HEK293 (cell line): ENCODE measurements at regions not wholly inside any gene's neighbourhood (a gene's known extent, or its start where the extent isn't known, plus 50 kb on each side); places are given as distances from the start of the nearest gene placed in this dataset.

ENCODE experiments used
- CTCF ChIA-PET: fragments of 350-600 bp; formaldehyde crosslinking; extraction: SDS; loops from one replicate; lab custom pipeline; 2021; ENCODE audit warnings: antibody characterized with exemption; lab: Yijun Ruan, JAX
- POLR2A ChIA-PET: fragments of 300-600 bp; formaldehyde crosslinking; extraction: SDS; loops from one replicate; lab custom pipeline; 2020; ENCODE audit warnings: antibody characterized with exemption, inconsistent platforms; lab: Yijun Ruan, JAX
- H3K27ac ChIP-seq: fragments of 200-500 bp; sonication (Bioruptor generic); 2 replicates; pipeline ENCODE4 v1.5.1; 2014; ENCODE audit warnings: low read depth, low read length, control low read depth, inconsistent platforms; ENCODE audit errors: extremely low read depth
- H3K36me3 ChIP-seq, 2 experiments: fragments of 200-500 bp in 1 of 2; sonication (Bioruptor generic) in 1 of 2; 1 replicate in 1 of 2; 2 replicates in 1 of 2; pipeline ENCODE4 v1.5.1; 2014 to 2017; ENCODE audit warnings: inconsistent platforms in 2 of 2, low read length in 2 of 2; ENCODE audit not compliant: control insufficient read depth in 2 of 2, insufficient read depth in 1 of 2
- H3K4me1 ChIP-seq: fragments of 200-500 bp; sonication (Bioruptor generic); 2 replicates; pipeline ENCODE4 v1.5.1; 2014; ENCODE audit warnings: mild to moderate bottlenecking, low read length, inconsistent platforms; ENCODE audit not compliant: control insufficient read depth, insufficient read depth
- H3K4me3 ChIP-seq: 2 replicates; pipeline ENCODE4 v1.5.1; 2011; ENCODE audit warnings: low read depth, mild to moderate bottlenecking, control low read depth, low read length, moderate library complexity
- H3K9me3 ChIP-seq: fragments of 200-500 bp; sonication (Bioruptor generic); 2 replicates; pipeline ENCODE4 v1.5.1; 2014; ENCODE audit warnings: low read depth, low read length, inconsistent platforms; ENCODE audit not compliant: control insufficient read depth, insufficient read depth
- GLIS1 ChIP-seq: fragments of 450-650 bp; formaldehyde crosslinking; IDR thresholded peaks from 2 replicates; pipeline ENCODE4 v1.5.1; 2016; ENCODE audit warnings: missing biosample characterization, missing genetic modification characterization
- HIC1 ChIP-seq: fragments of 450-650 bp; formaldehyde crosslinking; IDR thresholded peaks from 2 replicates; pipeline ENCODE4 v1.5.1; 2016; ENCODE audit warnings: missing biosample characterization, missing genetic modification characterization
- MEIS1 ChIP-seq: sonication (generic); formaldehyde crosslinking; IDR thresholded peaks from 2 replicates; pipeline ENCODE4 v1.8.1; 2022; ENCODE audit warnings: missing genetic modification reagents, mild to moderate bottlenecking, borderline replicate concordance
- SP2 ChIP-seq: fragments of 450-650 bp; formaldehyde crosslinking; IDR thresholded peaks from 2 replicates; pipeline ENCODE4 v1.5.1; 2016; ENCODE audit warnings: missing biosample characterization, missing genetic modification characterization
- SP3 ChIP-seq: fragments of 450-650 bp; formaldehyde crosslinking; IDR thresholded peaks from 2 replicates; pipeline ENCODE4 v1.5.1; 2016; ENCODE audit warnings: missing biosample characterization, missing genetic modification characterization
- TCF7L2 ChIP-seq: IDR thresholded peaks from 2 replicates; pipeline ENCODE4 v1.6.1; 2011; ENCODE audit warnings: low read depth, mild to moderate bottlenecking, inconsistent platforms, low read length, moderate library complexity, borderline replicate concordance
- ZBTB1 ChIP-seq: fragments of 450-650 bp; formaldehyde crosslinking; IDR thresholded peaks from 2 replicates; pipeline ENCODE4 v1.5.1; 2016; ENCODE audit warnings: missing biosample characterization, missing genetic modification characterization
- ZNF155 ChIP-seq: fragments of 450-650 bp; formaldehyde crosslinking; IDR thresholded peaks from 2 replicates; pipeline ENCODE4 v1.5.1; 2016; ENCODE audit warnings: missing biosample characterization, missing genetic modification characterization
- ZNF157 ChIP-seq: fragments of 450-650 bp; formaldehyde crosslinking; IDR thresholded peaks from 2 replicates; pipeline ENCODE4 v1.5.1; 2016; ENCODE audit warnings: missing biosample characterization, missing genetic modification characterization
- ZNF175 ChIP-seq: fragments of 450-650 bp; formaldehyde crosslinking; IDR thresholded peaks from 2 replicates; pipeline ENCODE4 v1.5.1; 2016; ENCODE audit warnings: missing biosample characterization, missing genetic modification characterization
- ZNF239 ChIP-seq: fragments of 450-650 bp; formaldehyde crosslinking; IDR thresholded peaks from 2 replicates; pipeline ENCODE4 v1.5.1; 2016; ENCODE audit warnings: missing biosample characterization, missing genetic modification characterization
- ZNF24 ChIP-seq: fragments of 450-650 bp; formaldehyde crosslinking; IDR thresholded peaks from 2 replicates; pipeline ENCODE4 v1.5.1; 2016; ENCODE audit warnings: missing biosample characterization, missing genetic modification characterization
- ZNF248 ChIP-seq: fragments of 450-650 bp; formaldehyde crosslinking; IDR thresholded peaks from 2 replicates; pipeline ENCODE4 v1.5.1; 2017; ENCODE audit warnings: missing biosample characterization, missing genetic modification characterization
- ZNF366 ChIP-seq: fragments of 450-650 bp; formaldehyde crosslinking; conservative IDR thresholded peaks from 2 replicates; pipeline ENCODE4 v1.5.1; 2016; ENCODE audit warnings: missing biosample characterization, missing genetic modification characterization
- ZNF394 ChIP-seq: fragments of 450-650 bp; formaldehyde crosslinking; IDR thresholded peaks from 2 replicates; pipeline ENCODE4 v1.5.1; 2016; ENCODE audit warnings: missing biosample characterization, missing genetic modification characterization, mild to moderate bottlenecking, moderate library complexity, borderline replicate concordance
- ZNF488 ChIP-seq: fragments of 450-650 bp; formaldehyde crosslinking; IDR thresholded peaks from 2 replicates; pipeline ENCODE4 v1.5.1; 2016; ENCODE audit warnings: missing biosample characterization, missing genetic modification characterization
- ZNF501 ChIP-seq: fragments of 450-650 bp; formaldehyde crosslinking; IDR thresholded peaks from 2 replicates; pipeline ENCODE4 v1.5.1; 2016; ENCODE audit warnings: missing biosample characterization, missing genetic modification characterization
- ZNF600 ChIP-seq: fragments of 450-650 bp; formaldehyde crosslinking; IDR thresholded peaks from 2 replicates; pipeline ENCODE4 v1.5.1; 2016; ENCODE audit warnings: missing biosample characterization, missing genetic modification characterization
- ZNF610 ChIP-seq: fragments of 450-650 bp; formaldehyde crosslinking; IDR thresholded peaks from 2 replicates; pipeline ENCODE4 v1.5.1; 2016; ENCODE audit warnings: missing biosample characterization, missing genetic modification characterization, borderline replicate concordance
- ZNF626 ChIP-seq: fragments of 450-650 bp; sonication (Bioruptor Pico); formaldehyde crosslinking; IDR thresholded peaks from 2 replicates; pipeline ENCODE4 v1.5.1; 2018; ENCODE audit warnings: missing biosample characterization, missing genetic modification characterization, inconsistent platforms
- ZNF629 ChIP-seq: fragments of 450-650 bp; formaldehyde crosslinking; IDR thresholded peaks from 2 replicates; pipeline ENCODE4 v1.5.1; 2017; ENCODE audit warnings: missing biosample characterization, missing genetic modification characterization
- ZNF704 ChIP-seq: fragments of 450-650 bp; formaldehyde crosslinking; IDR thresholded peaks from 2 replicates; pipeline ENCODE4 v1.5.1; 2016; ENCODE audit warnings: missing biosample characterization, missing genetic modification characterization
- ZSCAN16 ChIP-seq: fragments of 450-650 bp; formaldehyde crosslinking; IDR thresholded peaks from 2 replicates; pipeline ENCODE4 v1.5.1; 2016; ENCODE audit warnings: missing biosample characterization, missing genetic modification characterization
- TF ChIP-seq, protein P1 (sequence below): fragments of 450-650 bp; formaldehyde crosslinking; IDR thresholded peaks from 2 replicates; pipeline ENCODE4 v1.5.1; 2017; ENCODE audit warnings: missing biosample characterization, missing genetic modification characterization
- TF ChIP-seq, protein P2 (sequence below): fragments of 450-650 bp; formaldehyde crosslinking; IDR thresholded peaks from 2 replicates; pipeline ENCODE4 v1.5.1; 2016; ENCODE audit warnings: missing biosample characterization, missing genetic modification characterization
- TF ChIP-seq, protein P3 (sequence below): fragments of 450-650 bp; formaldehyde crosslinking; IDR thresholded peaks from 2 replicates; pipeline ENCODE4 v1.5.1; 2016; ENCODE audit warnings: missing biosample characterization, missing genetic modification characterization

- H3K27ac ChIP-seq = no peak overlapping the region
- no peaks in the 10 kb centered on the region for H3K4me1 ChIP-seq
- H3K9me3 ChIP-seq = no peaks in the 10 kb centered on the region
- no peak overlapping the region for H3K4me3 ChIP-seq
- H3K36me3 ChIP-seq = no peaks in the 10 kb centered on the region
- TF ChIP-seq SP3 (tag by site-specific recombination) (no peak), ZNF394 (no peak), ZSCAN16 (no peak), TCF7L2 (no peak), ZNF610 (tag by site-specific recombination) (no peak), ZNF239 (tag by site-specific recombination) (no peak), ZNF175 (tag by site-specific recombination) (no peak), ZNF600 (no peak), ZNF626 (tag by site-specific recombination) (no peak), SP2 (tag by site-specific recombination) (no peak), ZNF155 (tag by site-specific recombination) (no peak), MEIS1 (CRISPR knock-in tag) (no peak), HIC1 (tag by site-specific recombination) (no peak), ZNF24 (tag by site-specific recombination) (no peak), ZNF704 (tag by site-specific recombination) (no peak), ZBTB1 (no peak)
- TF ChIP-seq, protein P1, sequence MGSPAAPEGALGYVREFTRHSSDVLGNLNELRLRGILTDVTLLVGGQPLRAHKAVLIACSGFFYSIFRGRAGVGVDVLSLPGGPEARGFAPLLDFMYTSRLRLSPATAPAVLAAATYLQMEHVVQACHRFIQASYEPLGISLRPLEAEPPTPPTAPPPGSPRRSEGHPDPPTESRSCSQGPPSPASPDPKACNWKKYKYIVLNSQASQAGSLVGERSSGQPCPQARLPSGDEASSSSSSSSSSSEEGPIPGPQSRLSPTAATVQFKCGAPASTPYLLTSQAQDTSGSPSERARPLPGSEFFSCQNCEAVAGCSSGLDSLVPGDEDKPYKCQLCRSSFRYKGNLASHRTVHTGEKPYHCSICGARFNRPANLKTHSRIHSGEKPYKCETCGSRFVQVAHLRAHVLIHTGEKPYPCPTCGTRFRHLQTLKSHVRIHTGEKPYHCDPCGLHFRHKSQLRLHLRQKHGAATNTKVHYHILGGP = no peak
- TF ChIP-seq, protein P2, sequence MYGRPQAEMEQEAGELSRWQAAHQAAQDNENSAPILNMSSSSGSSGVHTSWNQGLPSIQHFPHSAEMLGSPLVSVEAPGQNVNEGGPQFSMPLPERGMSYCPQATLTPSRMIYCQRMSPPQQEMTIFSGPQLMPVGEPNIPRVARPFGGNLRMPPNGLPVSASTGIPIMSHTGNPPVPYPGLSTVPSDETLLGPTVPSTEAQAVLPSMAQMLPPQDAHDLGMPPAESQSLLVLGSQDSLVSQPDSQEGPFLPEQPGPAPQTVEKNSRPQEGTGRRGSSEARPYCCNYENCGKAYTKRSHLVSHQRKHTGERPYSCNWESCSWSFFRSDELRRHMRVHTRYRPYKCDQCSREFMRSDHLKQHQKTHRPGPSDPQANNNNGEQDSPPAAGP (tag by site-specific recombination) = no peak
- TF ChIP-seq, protein P3, sequence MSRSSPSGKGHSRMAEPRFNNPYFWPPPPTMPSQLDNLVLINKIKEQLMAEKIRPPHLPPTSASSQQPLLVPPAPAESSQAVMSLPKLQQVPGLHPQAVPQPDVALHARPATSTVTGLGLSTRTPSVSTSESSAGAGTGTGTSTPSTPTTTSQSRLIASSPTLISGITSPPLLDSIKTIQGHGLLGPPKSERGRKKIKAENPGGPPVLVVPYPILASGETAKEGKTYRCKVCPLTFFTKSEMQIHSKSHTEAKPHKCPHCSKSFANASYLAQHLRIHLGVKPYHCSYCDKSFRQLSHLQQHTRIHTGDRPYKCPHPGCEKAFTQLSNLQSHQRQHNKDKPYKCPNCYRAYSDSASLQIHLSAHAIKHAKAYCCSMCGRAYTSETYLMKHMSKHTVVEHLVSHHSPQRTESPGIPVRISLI (tag by site-specific recombination) = no peak
- ChIA-PET CTCF (interaction anchor here (0.6 kb wide), 1 partner anchor 280 kb away, joined by 4 read pairs; no protein-coding TSS in a partner anchor), POLR2A (no interaction called here)
Observed at GRCh38 chr10:53597835-53598251, 825.3 kb upstream of the MBL2 start.

DNA sequence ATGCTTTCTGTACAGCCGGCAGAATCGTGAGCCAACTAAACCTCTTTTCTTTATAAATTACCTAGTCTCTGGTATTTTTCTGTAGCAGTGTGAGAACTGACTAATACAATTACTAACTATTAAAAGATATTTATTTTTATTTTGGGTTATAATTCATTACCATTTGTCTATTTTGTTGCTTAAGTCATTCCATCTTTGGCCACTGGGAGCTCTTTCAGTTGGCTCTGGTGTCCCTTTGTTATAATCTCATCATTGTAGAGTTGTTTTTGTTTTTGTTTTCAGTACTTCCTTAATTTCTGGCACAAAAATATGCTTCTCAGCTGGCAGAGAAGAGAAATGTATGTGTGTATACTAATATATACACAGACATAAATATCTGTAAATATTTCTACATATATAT lies 807.9 kb upstream of the MBL2 start:
- no peak overlapping the region for H3K4me3 ChIP-seq
- POLR2A ChIA-PET = no interaction called here
- TF ChIP-seq ZNF248 (no peak), GLIS1 (tag by site-specific recombination) (no peak), ZNF366 (tag by site-specific recombination) (no peak), ZNF488 (tag by site-specific recombination) (no peak), ZNF157 (tag by site-specific recombination) (no peak), ZNF501 (tag by site-specific recombination) (no peak), ZNF629 (tag by site-specific recombination) (no peak)
- TF ChIP-seq, protein P2 (tag by site-specific recombination) = no peak

More for the DNA sequence above, 807.9 kb upstream of the MBL2 start:
- Histone ChIP-seq H3K4me1 (no peaks in the 10 kb centered on the region), H3K9me3 (no peaks in the 10 kb centered on the region), H3K27ac (no peak overlapping the region), H3K36me3 (no peaks in the 10 kb centered on the region)
- CTCF ChIA-PET = interaction anchor here (0.6 to 1.0 kb wide), 5 partner anchors 17 to 503 kb away, joined by 3 to 4 read pairs (median 3); no protein-coding TSS in a partner anchor
